ENCODE measurements at regions not wholly inside any gene's neighbourhood (a gene's known extent, or its start where the extent isn't known, plus 50 kb on each side); places are given as distances from the start of the nearest gene placed in this dataset.
"Not testable (repeated sequence)": the region's sequence is repeated elsewhere in the genome, so short reads cannot be mapped to it uniquely, and the experiment has no call there.

- intact Hi-C loops (cut with DNase I); DNase-seq (ENCODE audit: low spot score): not testable (repeated sequence)
Observed at GRCh38 chr15:47047981-47048380, 669.3 kb upstream of the SEMA6D start.

GRCh38 chr15:47066392-47066791 lies 650.9 kb upstream of the SEMA6D start:
- intact Hi-C loops (cut with DNase I): no loop called here
- DNase-seq (ENCODE audit: low spot score): no peak

DNA sequence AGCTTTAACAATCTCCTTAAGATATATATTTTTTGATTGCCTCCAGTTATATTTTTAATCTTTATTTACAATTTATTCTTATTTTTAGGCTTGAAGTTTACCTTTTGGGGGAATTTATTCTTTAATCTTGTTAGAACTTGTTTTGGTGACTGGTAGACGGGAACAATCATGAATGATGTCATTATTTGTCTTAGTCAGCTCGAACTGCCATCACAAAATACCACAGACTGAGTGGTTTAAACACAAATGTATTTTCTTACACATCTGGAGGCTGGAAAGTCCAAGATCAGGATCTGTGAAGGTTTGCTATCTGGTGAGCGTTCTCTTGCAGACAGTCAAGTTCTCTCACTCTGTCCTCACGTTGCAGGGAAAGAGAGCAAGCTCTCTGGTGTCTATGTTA lies 639.5 kb upstream of the SEMA6D start:
- intact Hi-C loops (cut with DNase I): not testable (repeated sequence)

GRCh38 chr15:47095833-47096232 lies 621.5 kb upstream of the SEMA6D start:
- intact Hi-C loops (cut with DNase I): no loop called here
- no peak for DNase-seq (ENCODE audit: low spot score)

More for the DNA sequence above, 639.5 kb upstream of the SEMA6D start:
- not testable (repeated sequence) for DNase-seq (ENCODE audit: low spot score)

DNA sequence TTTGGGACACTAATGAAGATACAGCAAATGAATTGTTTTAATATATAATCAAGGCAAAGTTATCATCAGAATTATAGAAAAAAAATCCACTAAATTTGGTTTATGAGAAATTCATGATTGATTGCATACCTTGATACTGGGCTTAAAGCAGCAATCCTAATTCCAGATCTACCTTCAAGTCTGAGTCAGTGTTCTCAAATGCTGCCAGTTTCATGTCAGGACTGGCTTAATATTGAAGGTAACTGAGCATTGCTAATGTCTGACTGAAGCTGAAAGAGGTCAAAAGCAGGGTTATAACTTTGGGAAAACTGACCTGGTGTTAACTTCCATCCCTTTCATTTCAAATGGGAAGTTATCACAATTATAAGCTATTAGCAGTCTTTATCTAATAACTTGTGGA lies 618.8 kb upstream of the SEMA6D start:
- intact Hi-C loops (cut with DNase I); DNase-seq (ENCODE audit: low spot score): not testable (repeated sequence)

- intact Hi-C loops (cut with DNase I); DNase-seq (ENCODE audit: low spot score): not testable (repeated sequence)
Observed at GRCh38 chr15:47099801-47100200, 617.5 kb upstream of the SEMA6D start.

DNA sequence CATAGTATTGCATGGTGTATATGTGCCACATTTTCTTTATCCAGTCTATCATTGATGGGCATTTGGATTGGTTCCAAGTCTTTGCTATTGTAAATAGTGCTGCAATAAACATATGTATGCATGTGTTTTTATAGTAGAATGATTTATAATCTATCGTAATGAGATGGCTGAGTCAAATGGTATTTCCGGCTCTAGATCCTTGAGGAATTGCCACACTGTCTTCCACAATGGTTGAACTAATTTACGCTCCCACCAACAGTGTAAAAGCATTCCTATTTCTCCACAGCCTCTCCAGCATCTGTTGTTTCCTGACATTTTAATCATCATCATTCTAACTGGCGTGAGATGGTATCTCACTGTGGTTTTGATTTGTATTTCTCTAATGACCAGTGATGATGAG lies 608.5 kb upstream of the SEMA6D start:
- intact Hi-C loops (cut with DNase I); DNase-seq (ENCODE audit: low spot score): not testable (repeated sequence)

DNA sequence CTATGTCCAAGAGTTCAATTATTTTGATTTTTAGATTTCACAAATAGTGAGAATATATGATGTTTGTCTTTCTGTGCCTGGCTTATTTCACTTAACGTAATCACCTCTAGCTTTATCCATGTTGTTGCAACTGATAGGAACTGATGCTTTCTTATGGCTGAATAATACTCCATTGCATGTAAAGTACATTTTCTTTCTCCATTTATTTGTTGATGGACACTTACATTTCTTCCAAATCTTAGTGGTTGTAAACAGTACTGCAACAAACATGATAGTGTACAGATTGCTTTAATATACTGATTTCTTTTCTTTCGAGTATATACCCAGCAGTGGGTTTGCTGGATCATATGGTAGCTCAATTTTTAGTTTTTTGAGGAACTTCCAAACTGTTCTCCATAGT lies 600.6 kb upstream of the SEMA6D start:
- DNase-seq (ENCODE audit: low spot score): no peak
- intact Hi-C loops (cut with DNase I): no loop called here

GRCh38 chr15:47119349-47119748 lies 598.0 kb upstream of the SEMA6D start:
- intact Hi-C loops (cut with DNase I): no loop called here
- no peak for DNase-seq (ENCODE audit: low spot score)

DNA sequence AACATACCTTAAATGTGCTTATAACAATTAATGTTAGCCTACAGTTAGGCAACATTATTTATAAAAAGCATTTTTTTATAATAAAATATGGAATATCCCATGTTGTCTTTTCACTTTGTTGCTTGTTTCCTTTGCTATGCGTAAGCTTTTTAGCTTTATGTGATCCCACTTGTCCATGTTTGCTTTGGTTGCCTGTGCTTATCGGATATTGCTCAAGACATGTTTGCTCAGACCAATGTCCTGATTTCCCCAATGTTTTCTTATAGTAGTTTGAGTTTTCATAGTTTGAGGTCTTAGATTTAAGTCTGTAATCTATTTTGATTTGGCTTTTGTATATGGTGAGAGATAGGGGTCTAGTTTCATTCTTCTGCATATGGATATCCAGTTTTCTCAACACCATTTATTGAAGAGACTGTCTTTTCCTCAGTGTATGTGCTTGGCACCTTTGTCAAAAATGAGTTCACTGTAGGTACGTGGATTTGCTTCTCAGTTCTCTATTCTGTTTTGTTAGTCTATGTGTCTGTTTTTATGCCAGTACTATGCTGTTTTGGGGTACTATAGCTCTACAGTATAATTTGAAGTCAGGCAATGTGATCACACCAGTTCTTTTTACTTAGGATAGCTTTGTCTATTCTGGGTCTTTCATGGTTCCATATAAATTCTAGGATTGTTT lies 592.7 kb upstream of the SEMA6D start:
- DNase-seq (ENCODE audit: low spot score): no peak
- intact Hi-C loops (cut with DNase I): no loop called here

- DNase-seq (ENCODE audit: low spot score): no peak
- intact Hi-C loops (cut with DNase I): no loop called here
Observed at GRCh38 chr15:47129033-47129432, 588.3 kb upstream of the SEMA6D start.

- intact Hi-C loops (cut with DNase I); DNase-seq (ENCODE audit: low spot score): not testable (repeated sequence)
Observed at GRCh38 chr15:47131450-47131849, 585.9 kb upstream of the SEMA6D start.

DNA sequence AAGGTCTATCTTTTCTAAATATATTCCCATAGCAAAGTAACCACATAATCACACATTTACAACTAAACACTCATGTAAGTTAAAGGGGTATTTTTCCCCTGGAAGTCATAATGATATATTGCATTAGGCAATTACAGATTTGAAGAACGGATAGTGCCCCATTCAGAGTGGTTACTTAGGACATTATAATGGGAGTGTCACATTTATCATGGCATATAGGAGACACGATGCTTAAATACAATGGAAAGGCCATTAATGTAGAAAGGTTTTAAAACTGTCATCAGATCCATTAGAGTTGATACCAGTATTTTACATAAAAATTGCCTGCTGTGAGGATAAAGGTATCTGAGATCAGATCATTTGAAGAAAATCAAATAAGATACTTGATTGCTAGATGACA lies 582.0 kb upstream of the SEMA6D start:
- DNase-seq (ENCODE audit: low spot score): no peak
- intact Hi-C loops (cut with DNase I): no loop called here

DNA sequence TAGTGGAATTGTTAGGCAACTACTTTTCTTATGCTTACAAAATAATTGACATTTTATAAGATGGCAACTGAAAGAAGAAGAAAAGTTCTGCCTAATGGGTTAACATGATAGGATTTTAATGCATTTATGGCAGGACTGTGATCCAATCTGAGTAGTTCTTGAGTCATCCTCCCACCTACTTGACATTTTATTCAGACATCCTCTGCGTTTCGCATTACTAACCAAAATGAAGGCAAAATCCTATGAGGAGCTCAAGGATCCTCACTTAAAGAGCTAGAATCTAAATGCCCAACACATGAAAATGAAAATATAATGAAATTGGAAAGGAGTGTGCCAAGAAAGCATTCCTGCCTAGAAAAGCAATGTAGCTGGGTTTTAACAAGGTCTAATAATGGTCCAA lies 581.1 kb upstream of the SEMA6D start:
- intact Hi-C loops (cut with DNase I): no loop called here
- DNase-seq (ENCODE audit: low spot score): no peak

- intact Hi-C loops (cut with DNase I): no loop called here
- no peak for DNase-seq (ENCODE audit: low spot score)
Observed at GRCh38 chr15:47139965-47140364, 577.3 kb upstream of the SEMA6D start.

DNA sequence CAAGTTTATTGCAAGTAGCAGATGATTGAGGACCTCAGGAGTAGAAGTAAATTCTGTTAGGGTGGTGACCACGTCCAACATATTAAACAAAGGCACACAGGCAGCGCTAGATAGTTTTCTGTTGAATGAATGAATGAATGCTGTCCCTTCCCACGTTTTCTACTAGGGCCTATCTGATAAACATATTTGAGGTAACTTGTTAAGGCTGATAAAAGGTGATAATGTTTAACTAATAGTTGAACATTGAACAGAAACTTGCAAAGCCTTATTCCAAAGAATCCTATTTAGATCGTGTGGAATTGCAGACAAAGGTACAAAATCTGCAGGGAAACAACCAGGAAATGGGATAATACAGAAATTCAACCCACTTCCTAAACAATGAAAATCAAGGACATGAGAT lies 559.5 kb upstream of the SEMA6D start:
- no peak for DNase-seq (ENCODE audit: low spot score)
- intact Hi-C loops (cut with DNase I): no loop called here

DNA sequence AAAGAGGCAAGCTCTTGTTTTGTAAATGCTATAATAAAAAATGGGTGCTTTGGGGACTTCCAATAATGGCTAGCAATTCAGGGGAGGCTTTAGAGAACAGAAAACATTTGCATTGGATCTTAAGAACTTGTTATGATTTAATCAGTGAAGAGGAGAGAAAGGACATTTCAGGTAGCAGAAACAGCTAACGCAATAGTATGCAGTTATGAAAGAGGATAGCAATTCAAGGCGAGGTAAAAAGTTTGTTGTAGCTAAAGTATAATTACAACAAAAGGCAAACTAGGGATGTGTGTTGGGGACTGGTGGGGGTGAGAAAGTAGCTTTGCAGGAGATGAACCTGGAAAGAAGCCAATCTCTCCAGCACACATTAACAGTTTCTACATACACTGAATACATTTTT lies 558.7 kb upstream of the SEMA6D start:
- no peak for DNase-seq (ENCODE audit: low spot score)
- intact Hi-C loops (cut with DNase I): no loop called here

GRCh38 chr15:47177177-47177576 lies 540.1 kb upstream of the SEMA6D start:
- intact Hi-C loops (cut with DNase I): no loop called here
- no peak for DNase-seq (ENCODE audit: low spot score)

DNA sequence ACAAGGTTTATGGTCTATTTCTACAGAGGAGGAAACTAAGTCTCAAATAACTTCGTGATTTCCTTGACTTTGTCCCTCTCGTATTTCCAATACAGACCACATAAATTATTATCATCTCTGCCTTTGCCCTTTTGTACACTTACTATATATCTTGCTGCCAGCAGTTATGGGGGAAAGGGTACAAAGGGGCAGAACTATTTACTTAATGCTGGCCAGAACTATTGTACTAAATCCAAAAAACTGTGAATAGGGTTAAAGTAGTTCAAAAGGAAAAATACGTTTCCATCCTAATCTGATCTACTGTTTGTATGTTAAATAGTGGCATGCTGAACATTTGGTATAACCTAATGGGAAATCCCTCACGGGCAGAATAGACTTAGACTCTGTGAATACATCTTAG lies 537.3 kb upstream of the SEMA6D start:
- DNase-seq (ENCODE audit: low spot score): no peak
- intact Hi-C loops (cut with DNase I): no loop called here

DNA sequence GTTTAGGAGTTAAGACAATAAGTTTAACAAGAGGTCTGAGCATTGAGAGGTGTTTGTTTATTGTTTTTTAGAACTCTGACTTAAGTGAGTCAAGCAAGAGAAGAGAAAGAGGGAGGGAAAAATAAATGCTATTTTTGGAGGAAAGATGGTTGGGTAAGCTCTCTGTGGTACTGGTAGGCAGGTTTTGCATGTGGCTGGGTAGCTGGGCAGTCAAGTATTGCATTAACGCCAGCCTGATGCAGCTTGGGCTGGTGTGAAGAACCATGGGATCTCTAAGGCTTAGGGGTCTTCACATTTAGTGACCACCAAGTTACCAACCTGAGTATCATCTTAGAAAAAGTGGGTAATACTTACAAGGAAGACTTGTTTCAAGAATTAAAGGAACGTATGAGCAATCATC lies 534.5 kb upstream of the SEMA6D start:
- intact Hi-C loops (cut with DNase I): no loop called here
- DNase-seq (ENCODE audit: low spot score): no peak

DNA sequence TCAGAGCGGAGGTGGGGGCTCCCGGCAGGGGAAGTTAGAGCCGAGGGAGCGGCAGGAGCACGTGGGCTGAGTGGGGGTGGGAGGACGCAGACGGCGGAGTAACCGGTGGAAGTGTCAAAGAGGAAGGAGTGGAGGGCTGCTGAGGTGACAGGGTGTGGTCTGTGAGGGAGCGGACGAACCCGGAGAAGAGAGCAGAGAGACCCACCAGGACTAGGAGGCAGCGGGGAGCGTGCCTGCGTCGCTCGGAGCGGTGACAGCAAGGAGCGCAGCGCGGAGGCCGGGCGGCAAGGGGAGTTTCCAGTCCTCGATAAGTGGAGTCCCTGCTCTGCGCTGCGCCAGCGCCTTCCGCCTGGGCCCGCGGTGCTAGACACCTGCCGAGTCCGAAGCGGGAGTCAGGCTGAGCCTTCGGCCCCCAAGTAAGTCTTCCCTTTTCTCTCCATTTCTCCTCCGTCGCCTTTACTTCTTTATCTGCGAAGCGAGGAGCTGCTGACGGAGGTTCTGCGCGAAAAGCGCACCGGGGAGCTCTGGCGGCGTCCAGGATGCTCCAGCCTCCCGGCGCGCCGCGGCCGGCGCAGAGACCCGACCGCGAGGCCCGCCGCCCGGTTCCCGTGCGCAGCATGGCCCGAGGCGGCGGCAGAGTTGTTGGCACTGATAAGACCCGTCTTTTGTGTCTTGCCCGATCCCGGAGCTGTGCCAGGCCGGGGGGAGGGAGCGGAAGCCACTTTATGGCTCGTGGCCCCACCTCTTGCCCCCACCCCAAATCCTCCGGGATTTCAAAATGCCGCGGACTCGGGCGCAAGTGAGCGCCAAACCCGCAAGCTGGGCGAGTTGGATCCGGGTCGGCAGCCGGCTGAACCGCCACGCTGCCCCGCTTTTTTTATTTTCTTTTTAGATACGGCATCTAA lies 533.0 kb upstream of the SEMA6D start:
- DNase-seq (ENCODE audit: low spot score): no peak
- intact Hi-C loops (cut with DNase I): no loop called here
